ENCODE measurements at regions not wholly inside any gene's neighbourhood (a gene's known extent, or its start where the extent isn't known, plus 50 kb on each side); places are given as distances from the start of the nearest gene placed in this dataset.
A peak's percentile ranks its signal among the peaks of the same experiment; 100 is the strongest.

- no peaks in the 10 kb centered on the region for H3K4me1 ChIP-seq (ENCODE audit: control insufficient read depth, insufficient read depth, low read length)
- TF ChIP-seq POLR2AphosphoS5 (IDR thresholded peaks at IDR 0.05; ENCODE audit: low read depth, low read length) (no peak), CTCF (IDR thresholded peaks at IDR 0.05) (peak; percentile 48; the same call in 1 of the 2 replicates)
- in situ Hi-C loops (cut with HindIII; ENCODE audit: low pct_unique_long_range_greater_than_20kb, low sequenced_read_pairs) (no loop called here), intact Hi-C loops (cut with micrococcal nuclease; ENCODE audit: unreplicated experiment) (no loop called here)
- H3K27ac ChIP-seq (ENCODE audit: low read length): no peak overlapping the region
- POLR2A ChIA-PET: no interaction called here
- CTCF ChIA-PET: no interaction called here
- no peak overlapping the region for H3K4me3 ChIP-seq (ENCODE audit: low read depth in 2 of 2, low read length in 2 of 2)
- no peaks in the 10 kb centered on the region for H3K9me3 ChIP-seq (ENCODE audit: control insufficient read depth, insufficient read depth, low read depth, low read length)
- no peaks in the 10 kb centered on the region for H3K36me3 ChIP-seq (ENCODE audit: control insufficient read depth, insufficient read depth, low read length)
- no peaks in the 10 kb centered on the region for H3K27me3 ChIP-seq (ENCODE audit: control insufficient read depth, insufficient read depth, low read length)
- no peak for ATAC-seq
- BruUV-seq (replicated peaks): no TSS peak
- DNase-seq (ENCODE audit: low read depth, low spot score): no peak
Observed at GRCh38 chr6:112429226-112429625, 82.1 kb downstream of the RFPL4B start.

GRCh38 chr6:112431803-112432202, 84.7 kb downstream of the RFPL4B start:
- no peaks in the 10 kb centered on the region for H3K36me3 ChIP-seq (ENCODE audit: control insufficient read depth, insufficient read depth, low read length)
- intact Hi-C loops (cut with micrococcal nuclease; ENCODE audit: unreplicated experiment): no loop called here
- TF ChIP-seq POLR2AphosphoS5 (IDR thresholded peaks at IDR 0.05; ENCODE audit: low read depth, low read length) (no peak), TCF7L2 (IDR thresholded peaks at IDR 0.05; ENCODE audit: low read depth, low read length) (no peak), REST (IDR thresholded peaks at IDR 0.05; ENCODE audit: insufficient read depth in 1 of 2, low read depth in 2 of 2, low read length in 1 of 2) (no peak)
- H3K4me1 ChIP-seq (ENCODE audit: control insufficient read depth, insufficient read depth, low read length): no peaks in the 10 kb centered on the region
- BruUV-seq (replicated peaks): no TSS peak
- DNase-seq (ENCODE audit: low read depth, low spot score) (no peak), ATAC-seq (no peak)
- no peaks in the 10 kb centered on the region for H3K27me3 ChIP-seq (ENCODE audit: control insufficient read depth, insufficient read depth, low read length)
- ChIA-PET CTCF (no interaction called here), POLR2A (no interaction called here)
- no peaks in the 10 kb centered on the region for H3K9me3 ChIP-seq (ENCODE audit: control insufficient read depth, insufficient read depth, low read depth, low read length)
- in situ Hi-C loops (cut with HindIII; ENCODE audit: low pct_unique_long_range_greater_than_20kb, low sequenced_read_pairs): no loop called here
- H3K27ac ChIP-seq (ENCODE audit: low read length): no peak overlapping the region
- H3K4me3 ChIP-seq (ENCODE audit: low read depth in 2 of 2, low read length in 2 of 2): no peak overlapping the region

GRCh38 chr6:112432853-112433252, 85.7 kb downstream of the RFPL4B start:
- no TSS peak for BruUV-seq (replicated peaks)
- ATAC-seq: no peak
- no peaks in the 10 kb centered on the region for H3K9me3 ChIP-seq (ENCODE audit: control insufficient read depth, insufficient read depth, low read depth, low read length)
- intact Hi-C loops (cut with micrococcal nuclease; ENCODE audit: unreplicated experiment) (no loop called here), in situ Hi-C loops (cut with HindIII; ENCODE audit: low pct_unique_long_range_greater_than_20kb, low sequenced_read_pairs) (no loop called here)
- no peaks in the 10 kb centered on the region for H3K4me1 ChIP-seq (ENCODE audit: control insufficient read depth, insufficient read depth, low read length)
- ChIA-PET POLR2A (no interaction called here), CTCF (no interaction called here)
- H3K36me3 ChIP-seq (ENCODE audit: control insufficient read depth, insufficient read depth, low read length): no peaks in the 10 kb centered on the region
- TF ChIP-seq REST (IDR thresholded peaks at IDR 0.05; ENCODE audit: insufficient read depth in 1 of 2, low read depth in 2 of 2, low read length in 1 of 2) (no peak), TCF7L2 (IDR thresholded peaks at IDR 0.05; ENCODE audit: low read depth, low read length) (no peak), CTCF (IDR thresholded peaks at IDR 0.05) (no peak), POLR2AphosphoS5 (IDR thresholded peaks at IDR 0.05; ENCODE audit: low read depth, low read length) (no peak), SIN3A (IDR thresholded peaks at IDR 0.05; ENCODE audit: borderline replicate concordance, insufficient read depth, low read depth, low read length) (no peak)
- no peak overlapping the region for H3K4me3 ChIP-seq (ENCODE audit: low read depth in 2 of 2, low read length in 2 of 2)
- H3K27ac ChIP-seq (ENCODE audit: low read length): no peak overlapping the region
- no peaks in the 10 kb centered on the region for H3K27me3 ChIP-seq (ENCODE audit: control insufficient read depth, insufficient read depth, low read length)
- no peak for DNase-seq (ENCODE audit: low read depth, low spot score)
